GM12872 (cell line): ENCODE measurements at regions not wholly inside any gene's neighbourhood (a gene's known extent, or its start where the extent isn't known, plus 50 kb on each side); places are given as distances from the start of the nearest gene placed in this dataset.

Experiments used
- TF ChIP-seq, protein P1 (sequence below): IDR thresholded peaks from 3 replicates; pipeline ENCODE4 v1.5.1; 2011; ENCODE audit warnings: low read depth, mild to moderate bottlenecking, low read length, moderate library complexity; ENCODE audit not compliant: insufficient read depth

DNA sequence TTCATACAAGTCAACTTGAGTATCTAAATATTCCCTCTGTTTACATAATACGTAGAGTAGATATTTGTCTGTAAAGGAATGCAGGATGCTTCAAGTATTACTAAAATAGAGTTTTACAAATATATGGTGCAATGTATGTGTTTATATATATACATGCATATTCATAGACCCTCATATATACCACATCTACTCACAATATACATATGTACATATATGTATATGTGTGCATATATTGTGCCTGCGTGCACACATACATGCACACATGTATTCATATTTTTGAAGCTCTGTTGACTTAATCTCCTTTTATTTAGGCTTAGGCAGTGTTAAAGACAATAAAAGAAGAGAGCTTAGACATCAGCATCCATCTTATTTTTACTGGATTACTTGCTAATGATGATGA, 616.6 kb upstream of the GOT2 start:
- TF ChIP-seq, protein P1, sequence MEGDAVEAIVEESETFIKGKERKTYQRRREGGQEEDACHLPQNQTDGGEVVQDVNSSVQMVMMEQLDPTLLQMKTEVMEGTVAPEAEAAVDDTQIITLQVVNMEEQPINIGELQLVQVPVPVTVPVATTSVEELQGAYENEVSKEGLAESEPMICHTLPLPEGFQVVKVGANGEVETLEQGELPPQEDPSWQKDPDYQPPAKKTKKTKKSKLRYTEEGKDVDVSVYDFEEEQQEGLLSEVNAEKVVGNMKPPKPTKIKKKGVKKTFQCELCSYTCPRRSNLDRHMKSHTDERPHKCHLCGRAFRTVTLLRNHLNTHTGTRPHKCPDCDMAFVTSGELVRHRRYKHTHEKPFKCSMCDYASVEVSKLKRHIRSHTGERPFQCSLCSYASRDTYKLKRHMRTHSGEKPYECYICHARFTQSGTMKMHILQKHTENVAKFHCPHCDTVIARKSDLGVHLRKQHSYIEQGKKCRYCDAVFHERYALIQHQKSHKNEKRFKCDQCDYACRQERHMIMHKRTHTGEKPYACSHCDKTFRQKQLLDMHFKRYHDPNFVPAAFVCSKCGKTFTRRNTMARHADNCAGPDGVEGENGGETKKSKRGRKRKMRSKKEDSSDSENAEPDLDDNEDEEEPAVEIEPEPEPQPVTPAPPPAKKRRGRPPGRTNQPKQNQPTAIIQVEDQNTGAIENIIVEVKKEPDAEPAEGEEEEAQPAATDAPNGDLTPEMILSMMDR: no peak

DNA sequence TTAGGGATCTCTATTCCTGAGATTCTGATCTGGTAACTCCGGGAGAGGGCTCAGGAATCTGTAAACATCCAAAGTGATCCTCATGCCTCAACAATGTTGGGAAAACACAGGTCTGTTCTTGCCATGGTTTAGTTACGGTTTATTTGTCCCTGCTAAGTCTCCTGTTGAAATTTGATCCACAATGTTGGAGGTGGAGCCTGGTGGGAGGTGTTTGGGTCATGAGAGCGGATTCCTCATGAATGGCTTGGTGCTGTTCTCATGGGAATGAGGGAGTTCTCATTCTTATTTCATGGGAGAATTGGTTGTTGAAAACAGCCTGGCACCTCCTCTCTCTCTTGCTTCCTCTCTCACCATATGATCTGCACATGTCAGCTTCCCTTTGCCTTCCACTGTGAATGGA, 608.6 kb upstream of the GOT2 start:
- TF ChIP-seq, protein P1: no peak

DNA sequence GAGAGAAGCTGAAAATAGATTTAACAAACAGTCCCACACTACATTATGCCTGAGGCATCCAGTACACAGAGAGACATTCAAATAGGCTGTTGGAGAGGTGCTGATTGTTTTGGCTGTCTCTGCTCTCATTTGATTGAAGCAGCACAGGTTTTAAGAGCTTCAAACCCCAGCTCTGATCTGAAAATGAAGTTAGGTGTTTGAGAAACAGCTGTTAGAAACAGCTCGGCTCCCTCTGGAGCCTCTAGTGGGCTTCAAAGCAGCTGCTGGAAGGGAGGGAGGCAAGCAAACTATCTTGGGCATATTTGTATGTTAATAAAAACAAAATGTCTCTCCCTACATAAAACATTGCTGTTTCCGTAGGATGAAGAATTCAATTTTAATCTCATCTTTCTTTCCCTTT, 607.3 kb upstream of the GOT2 start:
- TF ChIP-seq, protein P1: no peak

DNA sequence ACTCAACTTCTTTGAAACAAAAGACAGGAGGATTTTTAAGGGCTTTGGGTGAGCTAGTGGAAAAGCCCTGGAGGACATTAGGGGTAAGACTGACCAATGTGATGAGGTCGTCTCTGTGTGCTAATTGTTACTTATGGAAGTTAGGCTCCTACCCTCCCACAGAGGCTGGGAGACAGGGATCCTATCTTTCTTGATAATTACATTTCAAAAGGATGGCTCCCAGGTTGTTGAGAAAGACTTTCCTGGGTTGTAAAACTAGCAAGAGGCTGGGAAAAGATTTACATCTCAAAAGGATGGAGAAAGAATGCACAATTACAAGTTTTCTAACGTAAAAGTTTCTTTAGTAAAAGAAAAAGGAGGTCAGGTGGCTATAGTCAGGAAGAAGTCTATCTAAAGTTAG, 605.8 kb upstream of the GOT2 start:
- TF ChIP-seq, protein P1: no peak

DNA sequence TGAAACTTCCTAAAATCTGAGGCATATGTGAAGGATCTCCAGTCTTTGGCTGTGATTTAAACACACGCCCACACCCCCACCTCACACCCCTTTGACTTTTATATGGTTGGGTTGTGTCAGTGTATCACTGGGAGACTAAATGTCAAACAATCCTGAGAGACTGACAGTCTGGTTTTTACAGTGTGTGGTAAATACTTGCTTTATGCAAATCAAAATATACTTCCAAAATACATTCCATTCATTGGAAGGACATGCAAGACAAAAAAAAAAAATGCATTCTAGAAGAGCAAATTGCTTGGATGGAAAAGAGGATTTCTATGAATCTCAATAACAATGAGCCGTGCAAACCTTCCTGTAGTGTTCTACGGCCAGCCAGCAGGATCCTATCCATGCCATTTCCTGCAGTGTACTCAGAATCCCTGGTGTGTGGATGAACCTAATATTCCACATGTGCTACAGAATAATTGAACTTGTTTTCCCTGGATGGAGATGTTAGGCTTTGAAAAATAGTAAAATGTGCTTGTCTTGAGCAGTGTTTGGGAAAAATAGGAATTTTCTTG, 602.1 kb upstream of the GOT2 start:
- TF ChIP-seq, protein P1: no peak

DNA sequence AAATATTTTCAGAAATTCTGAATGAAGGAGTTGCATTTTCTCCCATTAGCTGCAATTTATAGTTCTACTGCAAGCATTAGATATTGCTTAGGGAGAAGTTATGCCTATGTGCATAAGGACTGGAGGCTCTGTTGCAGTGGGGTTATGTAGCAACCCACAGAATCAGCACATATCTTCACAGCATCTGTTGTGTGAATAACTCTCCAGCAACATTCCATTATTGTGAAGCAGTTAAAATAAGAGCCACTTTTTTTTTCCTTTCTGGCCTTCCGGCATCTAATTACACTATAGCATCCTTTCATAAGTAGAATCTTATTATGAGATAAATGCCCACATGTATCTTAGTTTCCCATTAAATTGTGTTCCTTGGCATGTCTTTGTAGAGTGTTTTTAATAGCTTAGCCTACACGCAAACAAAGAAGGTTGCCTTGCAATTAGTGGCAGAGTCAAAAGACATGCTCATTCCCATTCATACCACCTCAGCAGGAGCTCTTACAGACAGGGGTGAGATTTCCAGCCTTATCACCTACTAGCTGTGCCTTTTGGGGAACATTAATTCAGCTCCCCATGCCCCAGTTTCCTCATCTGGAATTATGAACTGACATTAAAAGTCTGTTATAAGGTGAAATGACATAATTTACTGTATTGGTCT, 596.0 kb upstream of the GOT2 start:
- TF ChIP-seq, protein P1: no peak

DNA sequence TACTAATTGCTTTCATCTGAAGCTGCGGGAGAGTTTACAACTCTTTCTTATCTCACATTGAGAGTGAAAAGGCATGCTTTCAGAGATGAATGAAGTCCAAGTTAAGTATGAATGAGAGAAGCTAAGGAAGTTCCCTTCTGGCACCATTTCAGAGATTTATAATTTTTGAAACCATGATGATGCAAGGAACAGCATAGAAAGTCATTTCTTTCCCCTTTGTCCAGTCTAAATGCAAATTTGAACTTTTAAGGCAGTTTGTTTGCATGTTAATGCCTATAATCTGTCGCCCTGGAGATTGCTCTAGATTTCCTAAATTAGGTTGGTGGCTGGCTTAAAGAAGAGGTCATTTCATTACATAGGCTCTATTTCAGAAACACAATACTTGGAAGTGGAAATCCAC, 594.8 kb upstream of the GOT2 start:
- TF ChIP-seq, protein P1: no peak
